ENCODE measurements at regions not wholly inside any gene's neighbourhood (a gene's known extent, or its start where the extent isn't known, plus 50 kb on each side); places are given as distances from the start of the nearest gene placed in this dataset.
A peak's percentile ranks its signal among the peaks of the same experiment; 100 is the strongest.

DNA sequence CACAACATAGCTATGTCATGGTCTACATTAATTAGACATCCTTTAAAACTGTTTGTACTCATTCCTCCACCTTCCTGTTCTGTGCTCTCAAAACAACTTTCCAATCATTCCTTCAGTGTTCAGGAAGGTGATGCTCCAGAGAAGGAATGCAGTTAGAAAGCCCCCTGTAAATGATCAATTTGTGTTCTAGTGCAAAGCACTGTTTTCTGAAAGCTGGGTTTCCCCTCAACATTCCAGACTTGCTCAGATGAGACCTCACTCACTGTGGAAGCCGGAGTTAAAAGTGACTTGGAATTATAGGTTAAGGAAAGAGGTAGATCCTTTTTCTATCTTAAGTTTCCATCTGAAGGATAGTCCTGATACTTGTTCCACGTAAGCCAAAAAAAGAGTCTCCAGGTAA is 95.9 kb downstream of the BMP2 start:
- WGBS: 97% methylated on average over 2 of the region's 2 CpGs
- H3K36me3 ChIP-seq: no peaks in the 10 kb centered on the region
- no peak for DNase-seq (ENCODE audit: low spot score)
- H3K4me1 ChIP-seq (replicated peaks): no peaks in the 10 kb centered on the region
- no peak overlapping the region for H3K27ac ChIP-seq
- no peaks in the 10 kb centered on the region for H3K9me3 ChIP-seq
- TF ChIP-seq, protein P1, sequence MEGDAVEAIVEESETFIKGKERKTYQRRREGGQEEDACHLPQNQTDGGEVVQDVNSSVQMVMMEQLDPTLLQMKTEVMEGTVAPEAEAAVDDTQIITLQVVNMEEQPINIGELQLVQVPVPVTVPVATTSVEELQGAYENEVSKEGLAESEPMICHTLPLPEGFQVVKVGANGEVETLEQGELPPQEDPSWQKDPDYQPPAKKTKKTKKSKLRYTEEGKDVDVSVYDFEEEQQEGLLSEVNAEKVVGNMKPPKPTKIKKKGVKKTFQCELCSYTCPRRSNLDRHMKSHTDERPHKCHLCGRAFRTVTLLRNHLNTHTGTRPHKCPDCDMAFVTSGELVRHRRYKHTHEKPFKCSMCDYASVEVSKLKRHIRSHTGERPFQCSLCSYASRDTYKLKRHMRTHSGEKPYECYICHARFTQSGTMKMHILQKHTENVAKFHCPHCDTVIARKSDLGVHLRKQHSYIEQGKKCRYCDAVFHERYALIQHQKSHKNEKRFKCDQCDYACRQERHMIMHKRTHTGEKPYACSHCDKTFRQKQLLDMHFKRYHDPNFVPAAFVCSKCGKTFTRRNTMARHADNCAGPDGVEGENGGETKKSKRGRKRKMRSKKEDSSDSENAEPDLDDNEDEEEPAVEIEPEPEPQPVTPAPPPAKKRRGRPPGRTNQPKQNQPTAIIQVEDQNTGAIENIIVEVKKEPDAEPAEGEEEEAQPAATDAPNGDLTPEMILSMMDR (IDR thresholded peaks at IDR 0.05): no peak
- TF ChIP-seq POLR2AphosphoS5 (IDR thresholded peaks at IDR 0.05) (no peak), POLR2A (IDR thresholded peaks at IDR 0.05) (no peak)
- H3K4me3 ChIP-seq: no peak overlapping the region
- intact Hi-C loops (cut with DNase I): no loop called here
- no peaks in the 10 kb centered on the region for H3K27me3 ChIP-seq (replicated peaks; ENCODE audit: insufficient read depth)

DNA sequence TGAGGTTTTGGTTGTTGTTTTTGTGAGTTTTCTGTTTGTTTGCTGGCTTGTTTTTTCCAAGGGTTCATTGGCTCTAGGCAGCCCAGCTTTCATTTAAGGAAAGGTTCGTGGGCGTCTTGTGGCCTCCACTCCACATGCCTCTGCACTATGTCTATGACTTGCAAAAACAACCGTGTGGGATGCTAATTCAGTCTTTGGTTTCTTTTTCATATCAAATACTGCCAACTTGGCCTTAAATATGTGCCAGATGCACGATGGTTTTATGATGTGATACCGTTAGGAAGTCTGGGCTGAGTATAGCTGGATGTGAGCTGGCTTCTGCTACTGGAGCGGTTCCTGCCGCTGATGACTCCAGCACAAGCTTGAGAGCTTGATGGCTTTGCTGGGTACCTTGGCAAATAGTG is 96.3 kb downstream of the BMP2 start:
- Histone ChIP-seq H3K4me1 (replicated peaks) (no peaks in the 10 kb centered on the region), H3K27ac (no peak overlapping the region), H3K27me3 (replicated peaks; ENCODE audit: insufficient read depth) (no peaks in the 10 kb centered on the region), H3K36me3 (no peaks in the 10 kb centered on the region), H3K9me3 (no peaks in the 10 kb centered on the region), H3K4me3 (no peak overlapping the region)
- WGBS: 57% methylated on average over 7 of the region's 7 CpGs
- DNase-seq (ENCODE audit: low spot score): no peak
- TF ChIP-seq POLR2A (IDR thresholded peaks at IDR 0.05) (no peak), POLR2AphosphoS5 (IDR thresholded peaks at IDR 0.05) (no peak)
- TF ChIP-seq, protein P1 (IDR thresholded peaks at IDR 0.05): no peak
- intact Hi-C loops (cut with DNase I): no loop called here

DNA sequence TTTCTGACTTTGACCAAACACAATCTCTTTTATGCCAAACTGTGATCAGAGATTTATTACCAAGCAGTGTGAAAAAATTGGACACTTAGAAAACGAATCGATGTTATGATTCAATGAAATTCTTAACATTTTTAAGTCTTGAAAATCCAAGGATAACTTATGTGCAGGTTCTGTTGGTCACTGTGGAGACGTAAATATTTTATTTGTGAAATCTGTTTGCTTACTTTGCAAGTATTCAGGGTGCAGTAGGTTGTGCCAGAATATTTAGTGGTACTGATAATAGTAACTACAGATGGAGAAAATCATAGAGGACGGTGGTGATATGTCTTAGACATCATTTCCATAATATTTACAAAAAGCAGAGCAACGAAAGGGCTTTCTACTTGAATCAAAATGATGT is 97.3 kb downstream of the BMP2 start:
- no peaks in the 10 kb centered on the region for H3K36me3 ChIP-seq
- H3K4me1 ChIP-seq (replicated peaks): no peaks in the 10 kb centered on the region
- no peaks in the 10 kb centered on the region for H3K9me3 ChIP-seq
- no peaks in the 10 kb centered on the region for H3K27me3 ChIP-seq (replicated peaks; ENCODE audit: insufficient read depth)
- no peak for DNase-seq (ENCODE audit: low spot score)
- no peak overlapping the region for H3K27ac ChIP-seq
- intact Hi-C loops (cut with DNase I): no loop called here
- no peak overlapping the region for H3K4me3 ChIP-seq
- no peak for TF ChIP-seq POLR2A (IDR thresholded peaks at IDR 0.05)
- TF ChIP-seq, protein P1 (IDR thresholded peaks at IDR 0.05): no peak
- no peak for TF ChIP-seq POLR2AphosphoS5 (IDR thresholded peaks at IDR 0.05)
- 49% methylated on average over 5 of the region's 5 CpGs for WGBS

- TF ChIP-seq, protein P1 (IDR thresholded peaks at IDR 0.05): no peak
- TF ChIP-seq POLR2A (IDR thresholded peaks at IDR 0.05): no peak
- TF ChIP-seq POLR2AphosphoS5 (IDR thresholded peaks at IDR 0.05): peak; percentile 5
- H3K27ac ChIP-seq: no peak overlapping the region
- no peak for DNase-seq (ENCODE audit: low spot score)
- no peaks in the 10 kb centered on the region for H3K27me3 ChIP-seq (replicated peaks; ENCODE audit: insufficient read depth)
- no peaks in the 10 kb centered on the region for H3K36me3 ChIP-seq
- intact Hi-C loops (cut with DNase I): no loop called here
- 3% methylated on average over 3 of the region's 3 CpGs for WGBS
- H3K4me1 ChIP-seq (replicated peaks): no peaks in the 10 kb centered on the region
- H3K9me3 ChIP-seq: no peaks in the 10 kb centered on the region
- H3K4me3 ChIP-seq: no peak overlapping the region
Observed at GRCh38 chr20:6866741-6867140, 99.3 kb downstream of the BMP2 start.

DNA sequence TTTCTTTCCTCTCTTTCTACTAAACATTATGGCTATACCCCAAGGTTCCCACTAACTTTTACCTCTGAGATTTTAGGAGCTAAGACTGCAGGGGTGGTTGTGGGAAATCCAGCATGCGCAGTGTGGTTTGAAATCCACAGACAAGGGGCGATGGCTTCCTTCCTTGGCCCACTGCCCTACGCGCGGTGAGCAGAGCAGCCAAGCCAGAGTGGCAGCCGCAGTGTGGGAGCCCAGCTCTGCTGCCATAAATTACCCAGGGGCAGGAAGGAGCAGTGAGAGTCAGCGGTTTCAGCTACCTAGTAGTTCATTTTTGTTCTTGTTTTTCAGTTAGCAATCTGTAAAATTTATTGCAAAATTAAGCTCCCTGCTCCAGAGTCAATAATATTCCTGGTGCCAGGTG is 101.4 kb downstream of the BMP2 start:
- no peak for DNase-seq (ENCODE audit: low spot score)
- H3K4me3 ChIP-seq: no peak overlapping the region
- no peaks in the 10 kb centered on the region for H3K27me3 ChIP-seq (replicated peaks; ENCODE audit: insufficient read depth)
- 68% methylated on average over 7 of the region's 7 CpGs for WGBS
- TF ChIP-seq POLR2A (IDR thresholded peaks at IDR 0.05) (no peak), POLR2AphosphoS5 (IDR thresholded peaks at IDR 0.05) (no peak)
- TF ChIP-seq, protein P1 (IDR thresholded peaks at IDR 0.05): no peak
- no peaks in the 10 kb centered on the region for H3K4me1 ChIP-seq (replicated peaks)
- no peaks in the 10 kb centered on the region for H3K36me3 ChIP-seq
- no peaks in the 10 kb centered on the region for H3K9me3 ChIP-seq
- H3K27ac ChIP-seq: no peak overlapping the region
- intact Hi-C loops (cut with DNase I): no loop called here
